GM21515 (cell line): ENCODE measurements at regions not wholly inside any gene's neighbourhood (a gene's known extent, or its start where the extent isn't known, plus 50 kb on each side); places are given as distances from the start of the nearest gene placed in this dataset.

ENCODE experiments used
- ATAC-seq: cut with Tn5 transposase; IDR thresholded peaks from one replicate; pipeline ENCODE4 v1.9.1; 2021; ENCODE audit not compliant: unreplicated experiment

DNA sequence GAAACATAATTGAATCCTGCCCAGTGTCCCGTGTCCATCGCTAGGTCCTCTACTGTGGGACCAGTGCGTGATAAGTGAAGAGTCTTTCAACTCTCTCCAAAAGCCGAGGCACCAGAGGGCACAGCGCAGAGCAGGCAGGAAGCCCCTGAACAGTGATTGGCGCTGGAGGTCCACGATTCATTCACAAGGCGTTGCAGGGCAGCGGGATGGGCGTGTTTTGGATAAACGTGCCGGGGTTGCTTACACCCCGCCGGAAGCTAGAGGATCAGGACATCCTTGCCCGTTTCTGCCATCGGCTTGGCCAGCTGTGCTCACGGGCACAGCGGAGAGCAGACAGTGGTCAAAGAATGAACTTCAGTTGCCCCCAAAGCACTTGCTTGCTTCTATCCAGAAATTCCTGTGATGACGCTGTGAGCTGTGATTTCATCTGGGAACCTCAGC, 86.0 kb upstream of the PFKP start:
- ATAC-seq, result no peak

- ATAC-seq, result no peak
Observed at GRCh38 chr10:2980791-2981360, 86.5 kb upstream of the PFKP start.

DNA sequence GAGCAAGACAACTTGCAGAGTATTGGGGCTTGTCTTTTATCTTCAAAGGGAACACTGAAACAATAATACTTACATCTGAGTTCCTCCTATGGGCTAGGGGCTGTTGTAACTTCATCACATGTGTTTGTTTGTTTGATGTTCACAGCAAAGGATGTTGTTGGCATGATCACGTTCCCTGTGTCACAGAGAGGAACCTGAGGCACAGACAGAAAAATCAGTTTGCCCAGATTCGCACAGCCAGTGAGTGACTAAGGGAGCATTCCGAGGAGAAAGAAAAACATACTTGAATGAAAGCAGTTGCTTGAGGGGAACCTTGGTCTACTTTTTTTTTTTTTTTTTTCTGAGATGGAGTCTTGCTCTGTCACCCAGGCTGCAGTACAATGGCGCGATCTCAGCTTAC, 87.2 kb upstream of the PFKP start:
- no peak for ATAC-seq

GRCh38 chr10:2979306-2979705, 88.0 kb upstream of the PFKP start:
- ATAC-seq, result no peak

DNA sequence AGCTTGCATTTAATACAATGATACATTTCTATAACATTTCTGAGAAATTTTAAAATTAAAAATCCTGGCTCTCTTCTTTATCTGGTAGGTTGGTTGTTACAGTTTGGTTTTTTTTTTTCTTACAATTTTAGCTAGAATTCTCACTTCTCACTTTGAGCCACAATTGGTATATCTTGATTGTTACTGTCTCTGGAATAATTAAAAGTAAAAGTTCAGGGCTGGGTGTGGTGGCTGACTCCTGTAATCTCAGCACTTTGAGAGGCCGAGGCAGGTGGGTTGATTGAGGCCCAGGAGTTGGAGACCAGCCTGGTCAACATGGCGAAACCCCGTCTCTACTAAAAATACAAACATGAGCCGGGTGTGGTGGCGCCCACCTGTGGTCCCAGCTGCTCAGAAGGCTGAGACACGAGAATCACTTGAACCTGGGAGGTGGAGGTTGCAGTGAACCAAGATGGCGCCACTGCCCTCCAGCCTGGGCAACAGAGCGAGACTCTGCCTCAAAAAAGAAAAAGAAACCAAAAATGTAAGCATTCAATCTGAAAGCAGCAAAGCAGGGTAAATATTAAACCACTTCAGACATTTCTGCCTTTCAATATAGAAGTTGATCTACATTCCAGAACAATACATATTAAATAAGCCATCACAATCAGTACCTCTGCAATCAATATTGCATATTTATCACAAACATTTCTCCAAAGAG, 88.6 kb upstream of the PFKP start:
- peak; percentile 48 for ATAC-seq

DNA sequence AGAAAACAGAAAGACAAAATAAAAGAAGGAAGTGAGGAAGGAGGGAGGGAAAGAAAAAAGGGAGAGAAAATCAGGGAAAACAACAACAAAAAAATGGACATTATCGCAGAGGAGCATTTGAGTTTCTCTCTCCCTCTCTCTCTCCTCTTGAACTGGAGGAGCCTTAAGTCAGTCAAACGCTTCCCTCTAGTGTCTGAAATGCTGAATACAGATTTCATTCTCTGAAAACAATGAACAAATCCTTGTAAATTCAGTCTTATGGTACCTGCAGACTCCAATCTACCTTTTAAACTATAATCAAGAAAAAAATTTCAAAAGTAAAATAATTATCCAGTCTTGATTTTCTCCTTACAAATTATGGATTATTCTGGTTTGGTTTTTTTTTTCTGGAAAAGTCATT, 89.2 kb upstream of the PFKP start:
- ATAC-seq, result no peak

GRCh38 chr10:2974503-2975207, 92.7 kb upstream of the PFKP start:
- no peak for ATAC-seq

- ATAC-seq, result no peak
Observed at GRCh38 chr10:2974083-2974482, 93.3 kb upstream of the PFKP start.

DNA sequence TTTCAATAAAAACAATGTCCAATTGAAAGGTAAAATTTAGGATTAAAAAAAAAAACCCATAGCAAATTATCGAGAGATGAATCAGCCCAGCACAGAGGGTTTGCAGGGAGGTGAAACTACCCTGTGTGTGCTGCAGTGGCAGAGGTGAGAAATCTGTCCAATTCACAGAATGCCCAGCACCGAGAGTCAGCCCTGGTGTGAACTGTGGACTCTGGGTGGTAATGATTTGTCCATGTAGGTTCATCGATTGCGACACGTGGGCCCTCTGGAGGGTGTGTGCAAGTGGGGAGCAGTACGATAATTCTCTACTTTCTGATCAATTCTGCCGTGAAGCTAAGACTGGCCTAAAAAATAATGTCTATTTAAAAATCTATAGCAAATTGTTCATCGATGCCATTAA, 94.5 kb upstream of the PFKP start:
- ATAC-seq, result no peak

GRCh38 chr10:2972216-2972615, 95.1 kb upstream of the PFKP start:
- no peak for ATAC-seq

- no peak for ATAC-seq
Observed at GRCh38 chr10:2970190-2970823, 97.0 kb upstream of the PFKP start.

- no peak for ATAC-seq
Observed at GRCh38 chr10:2968401-2969058, 98.8 kb upstream of the PFKP start.

DNA sequence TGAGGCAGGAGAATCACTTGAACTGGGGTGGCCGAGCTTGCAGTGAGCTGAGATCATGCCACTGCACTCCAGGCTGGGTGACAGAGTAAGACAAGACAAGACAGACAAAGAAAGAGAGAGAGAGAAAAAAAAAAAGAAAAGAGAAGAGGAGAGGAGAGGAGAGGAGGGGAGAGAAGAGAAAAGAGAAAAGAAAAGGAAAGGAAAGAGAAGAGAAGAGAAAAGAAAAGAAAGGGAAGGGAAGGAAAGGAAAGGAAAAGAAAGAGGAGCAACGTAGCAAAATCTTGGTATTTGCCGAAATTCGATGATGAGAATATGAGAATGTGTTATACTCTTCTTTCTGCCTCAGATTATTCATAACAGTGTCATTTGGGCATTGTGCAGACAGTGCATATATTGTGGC, 101.2 kb upstream of the PFKP start:
- no peak for ATAC-seq

- ATAC-seq, result no peak
Observed at GRCh38 chr10:2964632-2965296, 102.6 kb upstream of the PFKP start.

GRCh38 chr10:2963889-2964631, 103.3 kb upstream of the PFKP start:
- no peak for ATAC-seq

- no peak for ATAC-seq
Observed at GRCh38 chr10:2962194-2962593, 105.2 kb upstream of the PFKP start.

DNA sequence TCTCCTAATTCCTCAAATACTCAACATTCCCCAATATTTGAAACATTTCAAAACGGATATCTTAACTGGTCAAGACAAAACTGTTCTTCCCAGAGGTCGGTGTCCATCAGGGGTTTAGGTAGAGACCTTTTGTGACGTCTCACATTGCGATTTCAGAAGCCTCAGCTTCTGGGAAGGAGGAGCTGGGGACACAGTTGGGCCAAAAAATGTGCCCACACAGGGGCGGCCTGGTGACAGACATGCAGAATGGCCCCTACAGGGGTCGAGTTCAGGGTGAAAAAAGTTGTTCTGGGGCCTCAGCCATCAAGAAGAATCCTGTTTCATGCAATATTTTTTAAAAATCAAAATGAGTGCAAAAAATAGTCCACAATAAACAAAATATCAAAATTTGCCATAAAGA, 108.7 kb upstream of the PFKP start:
- no peak for ATAC-seq

- no peak for ATAC-seq
Observed at GRCh38 chr10:2957785-2958184, 109.6 kb upstream of the PFKP start.

- no peak for ATAC-seq
Observed at GRCh38 chr10:2955064-2955463, 112.3 kb upstream of the PFKP start.

GRCh38 chr10:2953495-2953894, 113.9 kb upstream of the PFKP start:
- ATAC-seq, result no peak
